Parathyroid adenoma (tissue), 2 donors: ENCODE measurements at regions not wholly inside any gene's neighbourhood (a gene's known extent, or its start where the extent isn't known, plus 50 kb on each side); places are given as distances from the start of the nearest gene placed in this dataset.

Experiments
- H2AFZ ChIP-seq: fragments of 300-600 bp; sonication (generic); one replicate; pipeline ENCODE4 v1.7.0; 2017; ENCODE audit warnings: antibody characterized with exemption, mild to moderate bottlenecking
- H3K27ac ChIP-seq: fragments of 300-600 bp; sonication (generic); one replicate; pipeline ENCODE4 v1.7.0; 2017
- H3K27me3 ChIP-seq: fragments of 300-600 bp; sonication (generic); one replicate; pipeline ENCODE4 v1.7.0; 2017; ENCODE audit warnings: low read length; ENCODE audit not compliant: control insufficient read depth, insufficient read depth
- H3K36me3 ChIP-seq: fragments of 300-600 bp; sonication (generic); one replicate; pipeline ENCODE4 v1.7.0; 2017; ENCODE audit warnings: low read length; ENCODE audit not compliant: control insufficient read depth, insufficient read depth
- H3K4me1 ChIP-seq: fragments of 300-600 bp; sonication (generic); one replicate; pipeline ENCODE4 v1.7.0; 2017; ENCODE audit warnings: control low read depth
- H3K4me2 ChIP-seq: fragments of 300-600 bp; sonication (generic); one replicate; pipeline ENCODE4 v1.7.0; 2017; ENCODE audit warnings: low read length
- H3K4me3 ChIP-seq: fragments of 300-600 bp; sonication (generic); one replicate; pipeline ENCODE4 v1.7.0; 2017; ENCODE audit warnings: low read depth, low read length
- H3K79me2 ChIP-seq: fragments of 300-600 bp; sonication (generic); one replicate; pipeline ENCODE4 v1.7.0; 2017; ENCODE audit warnings: control low read depth
- H3K9ac ChIP-seq: fragments of 300-600 bp; sonication (generic); one replicate; pipeline ENCODE4 v1.7.0; 2017; ENCODE audit warnings: mild to moderate bottlenecking
- H3K9me3 ChIP-seq: fragments of 300-600 bp; sonication (generic); one replicate; pipeline ENCODE4 v1.7.0; 2017; ENCODE audit warnings: low read length; ENCODE audit not compliant: control insufficient read depth
- TF ChIP-seq, protein P1 (sequence below): fragments of 300-600 bp; sonication (generic); IDR thresholded peaks from one replicate; pipeline ENCODE4 v1.7.0; 2017; ENCODE audit warnings: antibody characterized with exemption, mild to moderate bottlenecking
- donor health status: primary hyperparathyroidism.

DNA sequence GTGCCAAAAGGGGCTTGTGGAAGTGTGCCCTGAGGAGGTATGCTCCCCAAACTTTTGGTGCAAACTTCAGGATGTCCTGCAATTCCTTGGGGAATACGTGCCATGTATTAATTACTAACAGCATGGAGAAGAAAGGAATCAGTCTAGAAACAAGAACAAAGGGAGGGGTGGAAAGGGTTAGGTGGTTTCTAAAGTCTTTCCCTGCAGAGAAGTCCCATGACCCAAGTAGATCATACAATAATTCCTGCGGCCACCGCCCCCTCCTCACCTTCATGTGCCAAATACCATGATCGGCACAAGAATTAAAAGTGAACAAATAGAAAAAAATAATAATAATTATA lies 258.2 kb downstream of the PLPP3 start:
- Histone ChIP-seq H3K9ac (no peak overlapping the region), H3K36me3 (no peaks in the 10 kb centered on the region), H3K4me3 (no peak overlapping the region), H3K4me1 (no peaks in the 10 kb centered on the region), H2AFZ (no peak overlapping the region), H3K27me3 (no peaks in the 10 kb centered on the region), H3K27ac (no peak overlapping the region), H3K9me3 (no peaks in the 10 kb centered on the region), H3K4me2 (no peak overlapping the region), H3K79me2 (no peaks in the 10 kb centered on the region)
- TF ChIP-seq, protein P1, sequence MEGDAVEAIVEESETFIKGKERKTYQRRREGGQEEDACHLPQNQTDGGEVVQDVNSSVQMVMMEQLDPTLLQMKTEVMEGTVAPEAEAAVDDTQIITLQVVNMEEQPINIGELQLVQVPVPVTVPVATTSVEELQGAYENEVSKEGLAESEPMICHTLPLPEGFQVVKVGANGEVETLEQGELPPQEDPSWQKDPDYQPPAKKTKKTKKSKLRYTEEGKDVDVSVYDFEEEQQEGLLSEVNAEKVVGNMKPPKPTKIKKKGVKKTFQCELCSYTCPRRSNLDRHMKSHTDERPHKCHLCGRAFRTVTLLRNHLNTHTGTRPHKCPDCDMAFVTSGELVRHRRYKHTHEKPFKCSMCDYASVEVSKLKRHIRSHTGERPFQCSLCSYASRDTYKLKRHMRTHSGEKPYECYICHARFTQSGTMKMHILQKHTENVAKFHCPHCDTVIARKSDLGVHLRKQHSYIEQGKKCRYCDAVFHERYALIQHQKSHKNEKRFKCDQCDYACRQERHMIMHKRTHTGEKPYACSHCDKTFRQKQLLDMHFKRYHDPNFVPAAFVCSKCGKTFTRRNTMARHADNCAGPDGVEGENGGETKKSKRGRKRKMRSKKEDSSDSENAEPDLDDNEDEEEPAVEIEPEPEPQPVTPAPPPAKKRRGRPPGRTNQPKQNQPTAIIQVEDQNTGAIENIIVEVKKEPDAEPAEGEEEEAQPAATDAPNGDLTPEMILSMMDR = no peak

DNA sequence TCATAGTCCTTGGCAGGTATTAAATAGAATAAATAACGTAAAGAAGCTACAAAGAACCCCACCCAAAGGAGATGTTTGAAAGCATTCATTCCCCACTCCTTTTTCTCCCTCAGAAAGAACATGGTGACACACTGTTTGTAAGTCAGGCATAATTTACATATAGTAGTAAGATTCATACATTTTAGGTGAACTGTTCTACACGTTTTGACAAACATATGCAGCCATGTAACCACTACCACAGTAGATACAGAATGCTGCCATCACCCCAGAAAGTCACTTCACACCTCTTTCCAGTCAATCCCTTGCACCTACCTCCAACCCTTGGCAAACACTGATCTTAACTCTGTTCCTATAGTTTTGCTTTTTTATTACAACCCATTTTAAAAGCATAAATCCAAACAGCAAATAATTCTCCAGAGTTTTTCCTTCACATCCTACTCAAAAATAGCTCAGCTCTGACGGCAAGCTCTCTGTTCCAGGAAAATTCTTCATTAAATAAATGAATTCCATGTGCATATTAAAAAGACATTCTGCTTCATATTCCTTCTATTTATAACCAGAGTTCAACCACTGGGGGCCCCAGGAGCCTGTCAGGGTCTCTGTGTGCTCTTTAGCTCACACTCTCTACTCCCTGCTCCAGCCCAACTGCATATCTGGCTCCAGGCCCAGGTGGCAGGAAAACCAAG lies 258.8 kb downstream of the PLPP3 start:
- no peak overlapping the region for H3K4me2 ChIP-seq
- H3K9ac ChIP-seq = no peak overlapping the region
- no peaks in the 10 kb centered on the region for H3K9me3 ChIP-seq
- H2AFZ ChIP-seq = no peak overlapping the region
- no peaks in the 10 kb centered on the region for H3K36me3 ChIP-seq
- H3K4me1 ChIP-seq = no peaks in the 10 kb centered on the region
- TF ChIP-seq, protein P1 = no peak
- H3K27ac ChIP-seq = no peak overlapping the region
- H3K79me2 ChIP-seq = no peaks in the 10 kb centered on the region
- H3K27me3 ChIP-seq = no peaks in the 10 kb centered on the region
- H3K4me3 ChIP-seq = no peak overlapping the region

DNA sequence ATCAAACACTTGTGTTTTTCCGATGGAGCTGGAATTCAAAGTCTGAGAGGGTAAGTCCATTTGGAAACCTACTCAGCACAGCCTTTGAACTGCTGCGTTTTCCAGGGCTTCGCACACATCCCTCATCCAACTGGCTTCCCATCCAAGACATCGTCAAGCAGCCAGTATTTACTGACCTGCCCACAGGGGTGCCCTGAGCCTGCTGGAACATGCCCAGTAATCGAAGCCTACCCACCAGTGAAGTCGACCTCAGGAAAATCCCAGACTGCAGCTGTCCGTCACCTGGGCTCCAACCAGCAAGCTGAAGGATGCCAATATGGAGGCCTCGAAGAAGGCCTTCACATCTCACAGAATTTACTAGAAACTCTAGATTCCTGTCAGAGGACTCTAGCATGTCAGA lies 261.6 kb downstream of the PLPP3 start:
- no peak overlapping the region for H3K4me2 ChIP-seq
- no peak overlapping the region for H2AFZ ChIP-seq
- no peak overlapping the region for H3K9ac ChIP-seq
- TF ChIP-seq, protein P1 = no peak
- no peaks in the 10 kb centered on the region for H3K27me3 ChIP-seq
- H3K36me3 ChIP-seq = no peaks in the 10 kb centered on the region
- no peak overlapping the region for H3K4me3 ChIP-seq
- H3K79me2 ChIP-seq = no peaks in the 10 kb centered on the region
- no peaks in the 10 kb centered on the region for H3K4me1 ChIP-seq
- H3K9me3 ChIP-seq = no peaks in the 10 kb centered on the region
- no peak overlapping the region for H3K27ac ChIP-seq

DNA sequence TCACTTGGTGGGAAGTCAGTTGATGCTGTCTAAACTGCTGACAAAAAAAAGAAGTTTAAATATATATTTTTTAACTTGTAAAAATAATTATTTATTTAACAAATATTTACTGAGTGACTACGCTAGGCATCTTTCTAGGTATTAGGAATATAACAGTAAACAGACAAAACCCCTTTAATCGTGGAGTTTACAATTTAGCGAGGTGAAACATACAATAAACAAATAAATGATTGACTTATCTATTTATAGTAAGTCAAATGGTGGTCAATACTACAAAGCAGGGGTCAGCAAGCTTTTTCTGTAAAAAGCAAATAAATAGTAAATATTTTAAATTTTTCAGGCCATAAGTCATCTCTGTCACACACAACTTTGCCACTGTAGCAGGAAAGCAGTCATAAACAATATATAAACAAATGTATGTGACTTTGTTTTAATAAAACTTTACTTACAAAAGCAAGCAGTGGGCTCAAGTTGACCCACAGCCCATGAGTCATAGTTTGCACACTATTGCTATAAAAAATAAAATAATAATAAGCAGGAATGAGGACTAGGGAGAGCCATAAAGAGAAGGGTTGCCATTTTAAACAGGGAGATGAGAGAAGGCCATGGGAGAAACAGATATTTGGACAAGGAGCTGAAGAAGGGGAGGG lies 263.9 kb downstream of the PLPP3 start:
- no peak overlapping the region for H3K9ac ChIP-seq
- no peak overlapping the region for H3K27ac ChIP-seq
- H3K4me3 ChIP-seq = no peak overlapping the region
- no peaks in the 10 kb centered on the region for H3K4me1 ChIP-seq
- TF ChIP-seq, protein P1 = no peak
- H3K9me3 ChIP-seq = no peaks in the 10 kb centered on the region
- H3K36me3 ChIP-seq = no peaks in the 10 kb centered on the region
- no peaks in the 10 kb centered on the region for H3K27me3 ChIP-seq
- H3K4me2 ChIP-seq = no peak overlapping the region
- no peaks in the 10 kb centered on the region for H3K79me2 ChIP-seq
- no peak overlapping the region for H2AFZ ChIP-seq

DNA sequence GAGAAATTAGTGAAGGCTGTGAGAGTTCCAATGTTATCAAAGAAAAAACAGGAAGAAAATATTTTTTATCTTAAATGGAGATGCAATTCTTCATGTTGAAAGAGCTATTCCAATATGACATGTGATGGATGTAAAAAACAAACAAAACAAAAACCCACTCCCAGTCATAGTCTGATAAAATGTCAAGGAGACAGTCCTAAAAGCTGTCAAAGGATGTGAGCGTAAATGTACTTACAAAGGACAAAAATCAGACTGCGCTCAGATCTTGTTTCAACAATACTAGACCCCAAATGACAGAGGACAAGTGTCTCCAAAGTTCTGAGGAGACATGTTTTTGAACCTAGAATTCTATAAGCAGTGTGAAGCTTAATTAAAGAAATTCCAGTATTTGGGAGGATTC lies 265.8 kb downstream of the PLPP3 start:
- Histone ChIP-seq H3K9ac (no peak overlapping the region), H3K4me1 (no peaks in the 10 kb centered on the region), H3K9me3 (no peaks in the 10 kb centered on the region), H3K79me2 (no peaks in the 10 kb centered on the region), H2AFZ (no peak overlapping the region), H3K4me2 (no peak overlapping the region), H3K4me3 (no peak overlapping the region), H3K36me3 (no peaks in the 10 kb centered on the region), H3K27ac (no peak overlapping the region), H3K27me3 (no peaks in the 10 kb centered on the region)
- TF ChIP-seq, protein P1 = no peak
